ENCODE measurements at regions not wholly inside any gene's neighbourhood (a gene's known extent, or its start where the extent isn't known, plus 50 kb on each side); places are given as distances from the start of the nearest gene placed in this dataset.
"Not testable (repeated sequence)": the region's sequence is repeated elsewhere in the genome, so short reads cannot be mapped to it uniquely, and the experiment has no call there.

GRCh38 chr9:95573463-95573862 lies 56.7 kb upstream of the PTCH1 start:
- no peak for DNase-seq

GRCh38 chr9:95572381-95573151 lies 55.8 kb upstream of the PTCH1 start:
- peak; percentile 30 for DNase-seq

- peak; percentile 86 for DNase-seq
These were observed 53.9 kb upstream of the PTCH1 start for GRCh38 chr9:95570646-95571045.

GRCh38 chr9:95570150-95570549 lies 53.4 kb upstream of the PTCH1 start:
- peak; percentile 88 for DNase-seq

GRCh38 chr9:95568735-95569134 lies 52.0 kb upstream of the PTCH1 start:
- DNase-seq = not testable (repeated sequence)

Measured in eye (tissue), 1 donor.